Epithelial cell of proximal tubule (primary cell): ENCODE measurements at regions not wholly inside any gene's neighbourhood (a gene's known extent, or its start where the extent isn't known, plus 50 kb on each side); places are given as distances from the start of the nearest gene placed in this dataset.

Experiments used
- DNase-seq: peaks from one replicate; pipeline ENCODE4 v3.0.0-alpha.2; 2011; ENCODE audit warnings: low read depth
- H3K4me3 ChIP-seq: 2 replicates; pipeline ENCODE4 v1.5.1; 2011; ENCODE audit warnings: low read depth, mild to moderate bottlenecking, low read length
- CTCF ChIP-seq: conservative IDR thresholded peaks from 2 replicates; pipeline ENCODE4 v1.5.1; 2012; ENCODE audit warnings: low read depth, mild to moderate bottlenecking, low read length

GRCh38 chr3:46124216-46125177 lies 83.6 kb downstream of the CCR1 start:
- no peak for DNase-seq
- TF ChIP-seq CTCF, result no peak

GRCh38 chr3:46123646-46124045 lies 84.5 kb downstream of the CCR1 start:
- DNase-seq, result no peak
- H3K4me3 ChIP-seq, result no peak overlapping the region
- TF ChIP-seq CTCF, result no peak

More at GRCh38 chr3:46124216-46125177, 83.6 kb downstream of the CCR1 start:
- H3K4me3 ChIP-seq, result no peak overlapping the region

- no peak overlapping the region for H3K4me3 ChIP-seq
- no peak for DNase-seq
- no peak for TF ChIP-seq CTCF
Observed at GRCh38 chr3:46122091-46122490, 86.0 kb downstream of the CCR1 start.

GRCh38 chr3:46120983-46121382 lies 87.1 kb downstream of the CCR1 start:
- DNase-seq, result no peak
- no peak for TF ChIP-seq CTCF
- H3K4me3 ChIP-seq, result no peak overlapping the region

GRCh38 chr3:46119709-46120498 lies 88.2 kb downstream of the CCR1 start:
- H3K4me3 ChIP-seq, result no peak overlapping the region
- DNase-seq, result no peak
- no peak for TF ChIP-seq CTCF

GRCh38 chr3:46119253-46119652 lies 88.9 kb downstream of the CCR1 start:
- H3K4me3 ChIP-seq, result no peak overlapping the region
- TF ChIP-seq CTCF, result no peak
- DNase-seq, result no peak
